ENCODE measurements at regions not wholly inside any gene's neighbourhood (a gene's known extent, or its start where the extent isn't known, plus 50 kb on each side); places are given as distances from the start of the nearest gene placed in this dataset.

DNA sequence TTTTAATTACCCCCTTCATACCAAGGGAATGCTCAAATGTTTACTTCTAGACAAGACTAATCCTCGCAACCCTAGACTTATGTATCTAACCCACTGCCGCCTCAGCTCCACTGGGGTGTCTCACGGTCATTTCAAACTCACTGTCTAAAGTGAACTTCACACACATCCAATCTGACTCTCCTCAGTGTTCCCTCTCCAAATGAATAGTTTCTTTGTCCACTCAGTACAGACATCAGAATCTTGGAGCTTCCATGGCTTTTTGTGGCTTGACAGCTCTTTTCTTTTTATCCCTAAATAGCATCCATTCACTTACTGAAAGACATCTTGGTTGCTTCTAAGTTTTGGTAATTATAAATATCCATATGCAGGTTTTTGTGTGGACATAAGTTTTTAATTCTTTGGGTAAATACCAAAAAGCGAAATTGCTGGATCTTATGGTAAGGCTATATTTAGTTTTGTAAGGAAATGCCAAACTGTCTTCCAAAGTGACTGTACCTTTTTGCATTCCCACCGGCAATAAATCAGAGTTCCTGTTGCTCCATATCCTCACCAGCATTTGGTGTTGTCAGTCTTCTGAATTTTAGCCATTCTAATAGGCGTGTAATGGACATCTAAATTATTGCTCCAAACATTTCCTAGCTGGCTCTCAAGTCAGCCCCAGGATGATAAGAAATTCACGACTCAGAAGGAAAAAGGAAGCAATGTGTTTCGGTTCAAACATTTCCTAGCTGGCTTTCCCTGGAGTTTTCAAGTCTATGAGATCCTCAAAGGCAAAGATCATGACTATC is 73.1 kb downstream of the DNAAF9 start:
- 94 to 95% methylated on average over 8 of the region's 8 CpGs for WGBS, 2 donors
- DNase-seq, result no peak
- Histone ChIP-seq H3K4me1 (no peaks in the 10 kb centered on the region), H3K36me3 (replicated peaks in 1 of 2; ENCODE audit: insufficient read depth in 1 of 2, low read depth in 2 of 2) (peaks cover 0 to 2% of the 10 kb centered on the region in 2 donors), H3K27me3 (no peaks in the 10 kb centered on the region), H3K27ac (no peak overlapping the region), H3K4me3 (no peak overlapping the region), H3K9me3 (no peaks in the 10 kb centered on the region)
- ATAC-seq, result no peak
- intact Hi-C loops (cut with DNase I), result no loop called here
- no peak for TF ChIP-seq POLR2A (IDR thresholded peaks at IDR 0.05)
- TF ChIP-seq, protein P1, sequence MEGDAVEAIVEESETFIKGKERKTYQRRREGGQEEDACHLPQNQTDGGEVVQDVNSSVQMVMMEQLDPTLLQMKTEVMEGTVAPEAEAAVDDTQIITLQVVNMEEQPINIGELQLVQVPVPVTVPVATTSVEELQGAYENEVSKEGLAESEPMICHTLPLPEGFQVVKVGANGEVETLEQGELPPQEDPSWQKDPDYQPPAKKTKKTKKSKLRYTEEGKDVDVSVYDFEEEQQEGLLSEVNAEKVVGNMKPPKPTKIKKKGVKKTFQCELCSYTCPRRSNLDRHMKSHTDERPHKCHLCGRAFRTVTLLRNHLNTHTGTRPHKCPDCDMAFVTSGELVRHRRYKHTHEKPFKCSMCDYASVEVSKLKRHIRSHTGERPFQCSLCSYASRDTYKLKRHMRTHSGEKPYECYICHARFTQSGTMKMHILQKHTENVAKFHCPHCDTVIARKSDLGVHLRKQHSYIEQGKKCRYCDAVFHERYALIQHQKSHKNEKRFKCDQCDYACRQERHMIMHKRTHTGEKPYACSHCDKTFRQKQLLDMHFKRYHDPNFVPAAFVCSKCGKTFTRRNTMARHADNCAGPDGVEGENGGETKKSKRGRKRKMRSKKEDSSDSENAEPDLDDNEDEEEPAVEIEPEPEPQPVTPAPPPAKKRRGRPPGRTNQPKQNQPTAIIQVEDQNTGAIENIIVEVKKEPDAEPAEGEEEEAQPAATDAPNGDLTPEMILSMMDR (IDR thresholded peaks at IDR 0.05), result no peak

DNA sequence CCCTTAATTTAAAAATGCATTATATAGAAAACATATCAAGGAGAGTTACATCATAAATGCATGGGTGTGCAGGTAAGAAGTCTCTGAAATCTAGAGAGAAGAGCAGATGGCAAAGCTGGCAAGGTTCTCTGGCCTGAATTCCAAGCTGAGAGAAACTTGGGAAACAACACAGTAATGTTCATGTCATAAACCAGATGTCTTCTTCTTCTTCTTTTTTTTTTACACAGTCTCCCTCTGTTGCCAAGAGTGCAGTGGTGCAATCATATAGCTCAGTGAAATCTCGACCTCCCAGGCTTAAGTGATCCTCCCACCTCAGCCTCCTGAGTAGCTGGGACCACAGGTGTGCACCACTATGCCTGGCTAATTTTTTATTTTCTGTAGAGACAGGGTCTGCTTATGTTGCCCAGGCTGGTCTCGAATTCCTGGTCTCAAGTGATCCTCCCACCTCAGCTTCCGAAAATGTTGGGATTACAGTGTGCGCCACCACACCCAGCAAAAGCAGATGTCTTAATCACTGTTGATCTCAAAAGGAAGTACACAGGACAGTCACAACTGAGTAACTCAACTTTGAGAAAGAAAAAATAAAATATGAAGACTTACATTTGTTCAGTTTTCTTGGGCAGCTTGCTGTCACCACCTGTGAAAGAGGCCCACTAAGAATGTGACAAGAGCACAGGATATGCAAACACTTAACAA is 77.3 kb downstream of the DNAAF9 start:
- ATAC-seq, result no peak
- H3K9me3 ChIP-seq, result no peaks in the 10 kb centered on the region
- H3K27ac ChIP-seq, result no peak overlapping the region
- H3K4me3 ChIP-seq, result no peak overlapping the region
- no peaks in the 10 kb centered on the region for H3K27me3 ChIP-seq
- intact Hi-C loops (cut with DNase I), result no loop called here
- 82 to 83% methylated on average over 4 of the region's 4 CpGs for WGBS, 2 donors
- H3K4me1 ChIP-seq, result no peaks in the 10 kb centered on the region
- no peak for DNase-seq
- TF ChIP-seq, protein P1 (IDR thresholded peaks at IDR 0.05), result no peak
- TF ChIP-seq POLR2A (IDR thresholded peaks at IDR 0.05), result no peak
- peaks cover 0 to 2% of the 10 kb centered on the region in 2 donors for H3K36me3 ChIP-seq (replicated peaks in 1 of 2; ENCODE audit: insufficient read depth in 1 of 2, low read depth in 2 of 2)

DNA sequence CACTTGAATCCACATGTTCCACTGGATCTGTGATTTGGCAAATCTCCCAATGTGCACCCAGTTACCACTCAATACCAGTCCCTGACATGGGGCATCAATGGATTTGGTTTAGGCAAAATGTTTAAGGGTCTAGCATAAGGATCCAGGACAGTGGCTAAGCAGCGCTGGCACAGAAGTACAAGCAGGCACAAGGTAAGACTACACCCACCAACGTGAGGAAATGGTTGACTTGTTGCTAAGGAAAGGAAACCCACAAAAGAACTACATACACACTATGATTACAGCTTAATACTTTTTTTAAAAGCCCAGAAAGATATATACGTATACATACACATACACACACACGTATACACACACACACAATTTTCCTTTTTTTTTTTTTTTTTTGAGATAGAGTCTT is 79.0 kb downstream of the DNAAF9 start:
- intact Hi-C loops (cut with DNase I), result no loop called here
- Histone ChIP-seq H3K27me3 (no peaks in the 10 kb centered on the region), H3K9me3 (no peaks in the 10 kb centered on the region), H3K4me1 (no peaks in the 10 kb centered on the region), H3K36me3 (replicated peaks in 1 of 2; ENCODE audit: insufficient read depth in 1 of 2, low read depth in 2 of 2) (peaks cover 0 to 2% of the 10 kb centered on the region in 2 donors), H3K27ac (no peak overlapping the region), H3K4me3 (no peak overlapping the region)
- ATAC-seq (no peak), DNase-seq (no peak)
- no peak for TF ChIP-seq POLR2A (IDR thresholded peaks at IDR 0.05)
- TF ChIP-seq, protein P1 (IDR thresholded peaks at IDR 0.05), result no peak
- 87 to 95% methylated on average over 4 of the region's 4 CpGs for WGBS, 2 donors

DNA sequence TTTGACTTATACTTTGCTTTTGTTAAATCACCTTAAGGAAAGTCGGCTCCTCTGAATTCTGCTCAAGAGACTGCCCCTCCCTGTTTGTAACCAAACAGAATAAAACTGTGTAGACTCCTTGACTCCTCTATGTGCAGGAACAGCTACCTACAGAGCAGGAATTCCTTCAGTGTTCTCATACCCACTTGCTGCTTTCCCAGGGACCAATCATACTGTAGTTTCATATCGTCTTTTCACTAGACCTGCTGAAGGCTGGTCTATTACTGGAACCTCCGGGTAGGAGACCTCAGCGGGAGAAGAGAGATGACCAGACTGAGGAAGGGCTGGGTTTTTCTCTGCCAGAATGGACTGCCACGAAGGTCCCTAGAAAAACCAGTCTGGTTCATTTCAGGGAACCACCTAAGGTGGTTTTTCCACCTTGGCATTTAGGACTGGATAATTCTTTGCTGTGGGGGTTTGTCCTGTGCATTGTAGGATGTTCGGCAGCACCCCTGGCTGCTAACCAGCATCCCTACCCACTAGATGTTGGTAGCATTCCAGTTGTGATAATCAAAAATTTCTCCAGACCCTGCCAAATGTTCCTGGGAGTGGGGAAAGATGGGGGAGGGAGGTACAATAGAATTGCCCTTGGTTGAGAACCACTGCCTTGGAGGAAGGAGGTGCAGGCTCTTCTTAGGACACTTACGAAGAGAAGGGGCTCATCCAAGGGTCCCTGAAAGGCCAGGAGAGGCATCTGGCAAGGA is 80.5 kb downstream of the DNAAF9 start:
- ATAC-seq (no peak), DNase-seq (no peak)
- H3K4me1 ChIP-seq, result no peaks in the 10 kb centered on the region
- intact Hi-C loops (cut with DNase I), result no loop called here
- no peaks in the 10 kb centered on the region for H3K27me3 ChIP-seq
- no peak overlapping the region for H3K27ac ChIP-seq
- WGBS, 2 donors, result 75 to 76% methylated on average over 7 of the region's 7 CpGs
- TF ChIP-seq POLR2A (IDR thresholded peaks at IDR 0.05), result no peak
- TF ChIP-seq, protein P1 (IDR thresholded peaks at IDR 0.05), result no peak
- peaks cover 0 to 4% of the 10 kb centered on the region in 2 donors for H3K36me3 ChIP-seq (replicated peaks in 1 of 2; ENCODE audit: insufficient read depth in 1 of 2, low read depth in 2 of 2)
- H3K4me3 ChIP-seq, result no peak overlapping the region
- no peaks in the 10 kb centered on the region for H3K9me3 ChIP-seq

Measured in body of pancreas (tissue), 4 donors.